Transverse colon (tissue), 4 donors: ENCODE measurements at regions not wholly inside any gene's neighbourhood (a gene's known extent, or its start where the extent isn't known, plus 50 kb on each side); places are given as distances from the start of the nearest gene placed in this dataset.

ENCODE experiments used
- POLR2A ChIP-seq: fragments of 450-650 bp; IDR thresholded peaks from one replicate; pipeline ENCODE4 v1.6.1; 2016; ENCODE audit warnings: antibody characterized with exemption, mild to moderate bottlenecking, moderate library complexity
- POLR2AphosphoS5 ChIP-seq, 3 donors: sonication (generic); formaldehyde crosslinking; IDR thresholded peaks; one replicate each; pipeline ENCODE4 v1.6.1; 2016; ENCODE audit warnings: antibody characterized with exemption in 3 of 3
- TF ChIP-seq, protein P1 (sequence below), 5 experiments: fragments of 200-600 bp in 3 of 5; fragments of 450-650 bp in 2 of 5; sonication (generic) in 3 of 5; IDR thresholded peaks; 1 replicate in 2 of 5; 2 replicates in 3 of 5; pipeline ENCODE4 v1.5.1; 2016 to 2017; ENCODE audit warnings: antibody characterized with exemption in 5 of 5, inconsistent platforms in 3 of 5, mild to moderate bottlenecking in 2 of 5, moderate library complexity in 1 of 5

DNA sequence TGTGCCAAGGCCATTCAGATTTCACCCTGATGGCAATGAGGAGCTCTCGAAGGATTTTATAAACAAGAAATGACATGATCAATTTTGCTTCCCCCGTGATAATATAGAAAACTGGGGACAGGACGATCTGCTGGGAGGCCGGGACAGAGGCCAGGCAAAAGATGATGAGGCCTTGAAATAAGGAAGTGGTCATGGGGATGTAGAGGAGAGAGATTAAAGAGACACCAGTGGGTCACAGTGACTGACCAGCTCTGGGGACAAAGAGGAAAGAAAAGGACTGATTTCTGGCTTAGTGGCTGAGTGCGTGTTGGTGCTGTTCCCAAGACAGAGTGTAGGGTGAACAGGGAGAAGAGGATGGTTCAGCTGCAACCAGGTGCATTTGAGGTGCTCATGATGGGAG, 68.7 kb upstream of the FLT1 start:
- TF ChIP-seq POLR2A (no peak), POLR2AphosphoS5 (IDR thresholded peaks at IDR 0.05) (no peak)
- TF ChIP-seq, protein P1, sequence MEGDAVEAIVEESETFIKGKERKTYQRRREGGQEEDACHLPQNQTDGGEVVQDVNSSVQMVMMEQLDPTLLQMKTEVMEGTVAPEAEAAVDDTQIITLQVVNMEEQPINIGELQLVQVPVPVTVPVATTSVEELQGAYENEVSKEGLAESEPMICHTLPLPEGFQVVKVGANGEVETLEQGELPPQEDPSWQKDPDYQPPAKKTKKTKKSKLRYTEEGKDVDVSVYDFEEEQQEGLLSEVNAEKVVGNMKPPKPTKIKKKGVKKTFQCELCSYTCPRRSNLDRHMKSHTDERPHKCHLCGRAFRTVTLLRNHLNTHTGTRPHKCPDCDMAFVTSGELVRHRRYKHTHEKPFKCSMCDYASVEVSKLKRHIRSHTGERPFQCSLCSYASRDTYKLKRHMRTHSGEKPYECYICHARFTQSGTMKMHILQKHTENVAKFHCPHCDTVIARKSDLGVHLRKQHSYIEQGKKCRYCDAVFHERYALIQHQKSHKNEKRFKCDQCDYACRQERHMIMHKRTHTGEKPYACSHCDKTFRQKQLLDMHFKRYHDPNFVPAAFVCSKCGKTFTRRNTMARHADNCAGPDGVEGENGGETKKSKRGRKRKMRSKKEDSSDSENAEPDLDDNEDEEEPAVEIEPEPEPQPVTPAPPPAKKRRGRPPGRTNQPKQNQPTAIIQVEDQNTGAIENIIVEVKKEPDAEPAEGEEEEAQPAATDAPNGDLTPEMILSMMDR (IDR thresholded peaks at IDR 0.05), result no peak
